Loucy (cell line): ENCODE measurements at regions not wholly inside any gene's neighbourhood (a gene's known extent, or its start where the extent isn't known, plus 50 kb on each side); places are given as distances from the start of the nearest gene placed in this dataset.

ENCODE experiments used
- H2AFZ ChIP-seq: fragments of 200-600 bp; sonication (generic); 2 replicates; pipeline ENCODE4 v1.6.0; 2016; ENCODE audit warnings: antibody characterized with exemption, mild to moderate bottlenecking, low read length, moderate library complexity
- H3F3A ChIP-seq: fragments of 200-600 bp; 2 replicates; pipeline ENCODE4 v1.6.0; 2016; ENCODE audit warnings: antibody characterized with exemption, low read depth, mild to moderate bottlenecking
- H3K27me3 ChIP-seq: fragments of 200-600 bp; sonication (generic); 2 replicates; pipeline ENCODE4 v1.6.1; 2014; ENCODE audit warnings: low read length, mild to moderate bottlenecking; ENCODE audit not compliant: insufficient read depth, poor library complexity, severe bottlenecking
- H3K36me3 ChIP-seq: fragments of 200-600 bp; sonication (generic); 2 replicates; pipeline ENCODE4 v1.6.1; 2016; ENCODE audit warnings: low read length; ENCODE audit not compliant: insufficient read depth
- H3K4me1 ChIP-seq: fragments of 200-600 bp; sonication (generic); 2 replicates; pipeline ENCODE4 v1.5.1; 2014; ENCODE audit warnings: low read length, mild to moderate bottlenecking; ENCODE audit not compliant: insufficient read depth, poor library complexity, severe bottlenecking
- H3K4me2 ChIP-seq: fragments of 200-600 bp; sonication (generic); 2 replicates; pipeline ENCODE4 v1.6.0; 2014; ENCODE audit warnings: antibody characterized with exemption, low read length, low read depth, mild to moderate bottlenecking; ENCODE audit not compliant: poor library complexity, severe bottlenecking
- H3K4me3 ChIP-seq: fragments of 200-600 bp; sonication (generic); 2 replicates; pipeline ENCODE4 v1.5.1; 2014; ENCODE audit warnings: low read length, mild to moderate bottlenecking, mixed read lengths; ENCODE audit not compliant: poor library complexity, severe bottlenecking
- H3K79me2 ChIP-seq: fragments of 200-600 bp; sonication (generic); 2 replicates; pipeline ENCODE4 v1.6.1; 2014; ENCODE audit warnings: low read length; ENCODE audit not compliant: insufficient read depth
- H3K9ac ChIP-seq: fragments of 200-600 bp; sonication (generic); 2 replicates; pipeline ENCODE4 v1.6.0; 2014; ENCODE audit warnings: mild to moderate bottlenecking, low read depth, low read length, moderate library complexity; ENCODE audit not compliant: poor library complexity, severe bottlenecking
- H3K9me2 ChIP-seq: fragments of 200-600 bp; sonication (generic); replicated peaks from 2 replicates; pipeline ENCODE4 v1.6.1; 2016; ENCODE audit warnings: low read depth, low read length, mixed read lengths
- H3K9me3 ChIP-seq: fragments of 200-600 bp; sonication (generic); 2 replicates; pipeline ENCODE4 v1.6.1; 2014; ENCODE audit warnings: mild to moderate bottlenecking, antibody characterized with exemption, low read length, low read depth; ENCODE audit not compliant: insufficient read depth
- H4K20me1 ChIP-seq: fragments of 200-600 bp; sonication (generic); 2 replicates; pipeline ENCODE4 v1.6.0; 2014; ENCODE audit warnings: antibody characterized with exemption, low read length, mild to moderate bottlenecking; ENCODE audit not compliant: insufficient read depth, poor library complexity, severe bottlenecking
- CTCF ChIP-seq: fragments of 200-600 bp; sonication (generic); conservative IDR thresholded peaks from 2 replicates; pipeline ENCODE4 v1.5.1; 2014; ENCODE audit warnings: mild to moderate bottlenecking, antibody characterized with exemption, low read length
- EZH2phosphoT487 ChIP-seq: fragments of 200-600 bp; IDR thresholded peaks from 2 replicates; pipeline ENCODE4 v1.6.1; 2018; ENCODE audit warnings: antibody characterized with exemption, mild to moderate bottlenecking, moderate library complexity, borderline replicate concordance

- H3F3A ChIP-seq = no peaks in the 10 kb centered on the region
- H3K4me2 ChIP-seq = no peak overlapping the region
- no peaks in the 10 kb centered on the region for H3K79me2 ChIP-seq
- no peaks in the 10 kb centered on the region for H4K20me1 ChIP-seq
- TF ChIP-seq CTCF = no peak
- TF ChIP-seq EZH2phosphoT487 = no peak
- no peak overlapping the region for H3K4me3 ChIP-seq
- H3K9me2 ChIP-seq = no peaks in the 10 kb centered on the region
- no peak overlapping the region for H3K9ac ChIP-seq
- H3K4me1 ChIP-seq = no peaks in the 10 kb centered on the region
- H3K36me3 ChIP-seq = no peaks in the 10 kb centered on the region
- H3K9me3 ChIP-seq = no peaks in the 10 kb centered on the region
- no peaks in the 10 kb centered on the region for H3K27me3 ChIP-seq
- no peak overlapping the region for H2AFZ ChIP-seq
These were observed 161.4 kb upstream of the SPRY2 start for GRCh38 chr13:80502359-80502758.

GRCh38 chr13:80501556-80501955, 160.6 kb upstream of the SPRY2 start:
- H3K4me3 ChIP-seq = no peak overlapping the region
- H3K9me3 ChIP-seq = no peaks in the 10 kb centered on the region
- H3K79me2 ChIP-seq = no peaks in the 10 kb centered on the region
- H3K27me3 ChIP-seq = no peaks in the 10 kb centered on the region
- H4K20me1 ChIP-seq = no peaks in the 10 kb centered on the region
- no peaks in the 10 kb centered on the region for H3F3A ChIP-seq
- no peaks in the 10 kb centered on the region for H3K9me2 ChIP-seq
- no peak overlapping the region for H2AFZ ChIP-seq
- no peak overlapping the region for H3K9ac ChIP-seq
- H3K4me1 ChIP-seq = no peaks in the 10 kb centered on the region
- H3K4me2 ChIP-seq = no peak overlapping the region
- H3K36me3 ChIP-seq = no peaks in the 10 kb centered on the region
- TF ChIP-seq EZH2phosphoT487 = no peak
- TF ChIP-seq CTCF = no peak

GRCh38 chr13:80499536-80500290, 158.8 kb upstream of the SPRY2 start:
- H3K4me3 ChIP-seq = no peak overlapping the region
- H3F3A ChIP-seq = no peaks in the 10 kb centered on the region
- no peak for TF ChIP-seq CTCF
- TF ChIP-seq EZH2phosphoT487 = no peak
- H3K36me3 ChIP-seq = no peaks in the 10 kb centered on the region
- no peak overlapping the region for H2AFZ ChIP-seq
- H3K27me3 ChIP-seq = no peaks in the 10 kb centered on the region
- no peak overlapping the region for H3K9ac ChIP-seq
- no peaks in the 10 kb centered on the region for H3K9me2 ChIP-seq
- H3K4me1 ChIP-seq = no peaks in the 10 kb centered on the region
- H4K20me1 ChIP-seq = no peaks in the 10 kb centered on the region
- H3K79me2 ChIP-seq = no peaks in the 10 kb centered on the region
- no peaks in the 10 kb centered on the region for H3K9me3 ChIP-seq
- no peak overlapping the region for H3K4me2 ChIP-seq
